ENCODE measurements at regions not wholly inside any gene's neighbourhood (a gene's known extent, or its start where the extent isn't known, plus 50 kb on each side); places are given as distances from the start of the nearest gene placed in this dataset.
A peak's percentile ranks its signal among the peaks of the same experiment; 100 is the strongest.

DNA sequence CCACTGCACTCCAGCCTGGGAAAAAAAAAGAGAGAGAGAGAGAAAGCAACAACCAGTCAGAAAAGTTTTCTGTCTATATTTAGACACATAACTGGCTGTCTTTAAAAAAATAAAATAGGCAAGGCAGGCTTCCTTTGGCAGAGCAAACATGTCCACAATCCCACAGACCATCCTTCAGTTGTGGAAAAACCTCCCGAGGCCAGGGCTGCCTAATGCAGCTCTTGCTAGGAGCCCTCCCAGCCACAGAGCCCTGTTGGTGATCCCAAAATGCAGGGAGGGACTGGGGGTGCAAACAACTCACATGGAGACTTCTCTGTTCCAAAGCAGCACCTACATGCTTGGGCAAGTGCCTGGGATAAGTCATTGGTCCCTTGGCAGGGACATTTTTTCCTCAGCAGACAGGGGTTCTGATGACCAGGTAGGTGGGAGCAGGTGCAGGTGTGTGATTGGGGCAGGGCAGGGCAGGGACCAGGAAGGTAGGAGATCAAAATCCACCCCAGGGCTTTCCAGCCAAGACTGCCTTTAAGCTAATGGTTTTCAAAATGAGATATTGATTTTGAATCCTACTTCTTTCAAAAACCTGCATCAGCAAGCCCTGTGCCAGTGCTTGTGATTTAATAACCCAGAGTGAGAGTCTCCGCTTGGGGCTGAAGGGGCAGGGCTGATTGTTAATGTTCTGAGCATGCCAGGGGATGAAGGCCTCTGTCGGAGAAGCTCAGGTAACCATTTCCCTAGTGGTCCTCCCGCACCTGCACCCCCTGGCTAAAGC is 178.5 kb downstream of the USP12 start:
- intact Hi-C loops (cut with DNase I), result loop anchor here (2.0 to 5.0 kb wide), 3 partner anchors 44 to 362 kb away; partner anchors contain the start of gene USP12 (in 1 of the 2)
- H3K27ac ChIP-seq (ENCODE audit: low read depth in 1 of 2, low read length in 2 of 2), result no peak overlapping the region
- 62 to 63% methylated on average over 4 of the region's 4 CpGs for WGBS, 2 donors

DNA sequence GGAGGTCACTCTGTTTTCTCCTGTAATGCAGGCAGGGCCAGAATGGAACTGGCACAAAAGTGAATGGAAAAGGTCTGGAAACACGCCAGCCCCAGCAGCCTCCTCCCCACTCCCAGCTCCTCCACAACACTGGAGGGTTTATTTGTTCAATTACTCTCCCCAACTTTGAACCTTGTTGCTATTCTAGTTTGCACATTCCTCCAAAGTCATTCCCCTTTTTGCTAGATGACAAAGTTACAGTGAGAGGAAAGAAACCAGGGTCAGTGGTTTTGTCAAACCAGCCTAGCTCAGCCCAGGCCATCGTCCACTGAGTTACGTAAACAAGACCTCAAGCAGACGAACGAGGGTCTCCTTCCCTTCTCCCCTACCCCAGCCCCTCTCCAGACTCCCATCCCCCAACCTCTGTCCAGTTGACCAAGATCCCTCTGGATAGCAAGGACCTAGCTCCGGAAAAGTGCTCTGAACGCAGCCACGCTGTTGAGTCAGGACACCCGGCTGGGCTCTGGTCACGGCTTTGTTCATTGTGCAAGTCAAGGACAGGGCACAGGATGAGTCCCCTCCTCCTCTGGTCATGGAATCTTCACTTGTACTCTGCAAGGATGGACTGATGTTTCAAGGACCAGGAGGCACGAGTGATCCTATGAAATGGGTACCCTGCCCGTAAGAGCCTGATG is 180.0 kb downstream of the USP12 start:
- Histone ChIP-seq H3K9me3 (ENCODE audit: control insufficient read depth, low read length) (no peaks in the 10 kb centered on the region), H3K36me3 (ENCODE audit: control insufficient read depth in 1 of 2, insufficient read depth in 2 of 2, low read length in 1 of 2) (no peaks in the 10 kb centered on the region), H3K4me1 (ENCODE audit: control insufficient read depth in 1 of 2, insufficient read depth in 2 of 2, low read length in 2 of 2) (no peaks in the 10 kb centered on the region), H3K27ac (ENCODE audit: low read depth in 1 of 2, low read length in 2 of 2) (no peak overlapping the region), H3K4me3 (ENCODE audit: low read length in 2 of 2) (no peak overlapping the region), H3K27me3 (ENCODE audit: control insufficient read depth in 1 of 2, insufficient read depth in 2 of 2, low read length in 1 of 2) (no peaks in the 10 kb centered on the region)
- no peak for ATAC-seq (ENCODE audit: low FRiP score)
- 67 to 75% methylated on average over 12 of the region's 12 CpGs for WGBS, 2 donors
- DNase-seq, result peak in 1 of 2 donors; percentile 83
- intact Hi-C loops (cut with DNase I), result loop anchor here (2.0 to 5.0 kb wide), 3 partner anchors 46 to 363 kb away; partner anchors contain the start of gene USP12 (in 1 of the 2)

More for the DNA sequence above, 178.5 kb downstream of the USP12 start:
- Histone ChIP-seq H3K27me3 (ENCODE audit: control insufficient read depth in 1 of 2, insufficient read depth in 2 of 2, low read length in 1 of 2) (no peaks in the 10 kb centered on the region), H3K4me3 (ENCODE audit: low read length in 2 of 2) (no peak overlapping the region), H3K36me3 (ENCODE audit: control insufficient read depth in 1 of 2, insufficient read depth in 2 of 2, low read length in 1 of 2) (no peaks in the 10 kb centered on the region), H3K9me3 (ENCODE audit: control insufficient read depth, low read length) (no peaks in the 10 kb centered on the region), H3K4me1 (ENCODE audit: control insufficient read depth in 1 of 2, insufficient read depth in 2 of 2, low read length in 2 of 2) (no peaks in the 10 kb centered on the region)
- DNase-seq, result no peak
- no peak for ATAC-seq (ENCODE audit: low FRiP score)

DNA sequence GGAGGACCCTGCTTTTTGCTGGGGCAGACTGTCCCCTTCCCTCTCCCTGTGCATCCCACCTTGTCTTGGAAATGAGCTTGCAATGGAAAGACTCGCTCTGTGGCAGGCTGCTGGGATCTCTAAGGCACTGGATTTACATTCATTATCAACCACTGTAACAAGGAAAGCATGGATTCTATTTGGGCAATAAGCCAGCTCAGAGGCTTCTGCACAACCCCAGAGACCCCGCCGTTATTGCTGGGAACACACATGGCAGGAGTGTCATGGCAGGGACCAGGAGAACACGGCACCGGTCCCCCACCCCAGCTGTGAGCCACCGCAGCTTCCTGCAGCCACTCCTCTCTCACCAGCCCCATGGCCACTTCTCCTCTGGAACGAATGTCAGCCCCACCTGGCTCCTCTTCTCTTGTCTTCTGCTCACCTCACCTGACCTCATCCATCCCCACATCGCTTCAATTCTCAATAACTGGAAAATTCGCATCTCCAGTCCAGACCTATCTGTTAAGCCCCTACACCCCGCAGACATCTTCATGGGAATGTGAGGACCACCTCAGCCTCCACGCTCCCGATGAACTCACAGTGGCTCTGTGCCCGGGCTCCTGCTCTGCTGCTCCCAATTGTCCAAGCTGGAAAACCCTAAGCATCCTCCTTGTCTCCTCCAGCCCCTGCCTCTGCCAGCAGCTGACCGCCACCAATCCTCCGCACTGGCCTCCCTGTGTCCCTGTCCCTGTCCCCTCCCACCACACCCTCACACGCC is 181.5 kb downstream of the USP12 start:
- 84 to 88% methylated on average over 16 of the region's 16 CpGs for WGBS, 2 donors
- Histone ChIP-seq H3K9me3 (ENCODE audit: control insufficient read depth, low read length) (no peaks in the 10 kb centered on the region), H3K27ac (ENCODE audit: low read depth in 1 of 2, low read length in 2 of 2) (no peak overlapping the region), H3K27me3 (ENCODE audit: control insufficient read depth in 1 of 2, insufficient read depth in 2 of 2, low read length in 1 of 2) (no peaks in the 10 kb centered on the region), H3K4me3 (ENCODE audit: low read length in 2 of 2) (no peak overlapping the region), H3K36me3 (ENCODE audit: control insufficient read depth in 1 of 2, insufficient read depth in 2 of 2, low read length in 1 of 2) (no peaks in the 10 kb centered on the region), H3K4me1 (ENCODE audit: control insufficient read depth in 1 of 2, insufficient read depth in 2 of 2, low read length in 2 of 2) (no peaks in the 10 kb centered on the region)
- DNase-seq, result no peak
- no peak for ATAC-seq (ENCODE audit: low FRiP score)
- intact Hi-C loops (cut with DNase I), result loop anchor here (5.0 to 10.0 kb wide), 4 partner anchors 47 to 995 kb away; partner anchors contain the start of genes URAD (in 1 of the 2) and USP12 (in 1 of the 2)

DNA sequence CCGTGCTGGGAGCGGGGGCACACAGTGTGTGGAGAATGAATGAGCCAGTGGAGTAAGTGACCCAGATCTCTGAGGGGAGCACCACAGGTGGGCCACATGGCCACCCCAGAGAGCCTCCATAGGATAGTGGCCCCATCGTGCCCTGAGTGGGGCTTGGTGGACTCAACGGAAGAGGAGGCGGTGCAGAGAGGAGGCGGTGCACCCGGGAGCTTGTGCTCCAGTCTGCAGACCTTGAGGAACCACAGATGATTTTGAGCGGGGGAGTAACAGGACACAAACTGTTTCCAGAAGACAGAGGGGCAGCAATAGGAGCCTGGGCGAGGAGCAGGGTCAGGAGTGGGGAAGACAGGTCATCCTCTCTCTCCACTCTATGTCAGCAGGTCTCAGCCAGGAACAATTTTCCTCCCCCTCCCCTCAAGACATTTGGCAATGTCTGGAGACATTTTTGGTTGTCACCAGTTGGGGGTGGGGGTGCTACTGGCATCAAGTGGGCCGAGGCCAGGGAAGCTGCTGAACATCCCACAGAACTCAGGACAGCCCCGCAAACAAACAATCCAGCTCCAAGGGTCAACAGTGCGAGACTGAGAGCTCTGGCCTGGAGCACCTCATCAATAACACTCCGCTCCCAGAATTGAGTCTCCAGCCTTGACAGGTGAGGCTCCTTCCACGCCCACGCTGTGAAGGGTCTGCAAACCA is 182.2 kb downstream of the USP12 start:
- no peaks in the 10 kb centered on the region for H3K9me3 ChIP-seq (ENCODE audit: control insufficient read depth, low read length)
- H3K27ac ChIP-seq (ENCODE audit: low read depth in 1 of 2, low read length in 2 of 2), result no peak overlapping the region
- no peak for DNase-seq
- no peak overlapping the region for H3K4me3 ChIP-seq (ENCODE audit: low read length in 2 of 2)
- no peaks in the 10 kb centered on the region for H3K27me3 ChIP-seq (ENCODE audit: control insufficient read depth in 1 of 2, insufficient read depth in 2 of 2, low read length in 1 of 2)
- no peaks in the 10 kb centered on the region for H3K36me3 ChIP-seq (ENCODE audit: control insufficient read depth in 1 of 2, insufficient read depth in 2 of 2, low read length in 1 of 2)
- no peaks in the 10 kb centered on the region for H3K4me1 ChIP-seq (ENCODE audit: control insufficient read depth in 1 of 2, insufficient read depth in 2 of 2, low read length in 2 of 2)
- 80 to 85% methylated on average over 15 of the region's 15 CpGs for WGBS, 2 donors
- ATAC-seq (ENCODE audit: low FRiP score), result no peak
- intact Hi-C loops (cut with DNase I), result loop anchor here (5.0 to 10.0 kb wide), 2 partner anchors 293 to 995 kb away; partner anchors contain the start of gene URAD (in 1 of the 2)

DNA sequence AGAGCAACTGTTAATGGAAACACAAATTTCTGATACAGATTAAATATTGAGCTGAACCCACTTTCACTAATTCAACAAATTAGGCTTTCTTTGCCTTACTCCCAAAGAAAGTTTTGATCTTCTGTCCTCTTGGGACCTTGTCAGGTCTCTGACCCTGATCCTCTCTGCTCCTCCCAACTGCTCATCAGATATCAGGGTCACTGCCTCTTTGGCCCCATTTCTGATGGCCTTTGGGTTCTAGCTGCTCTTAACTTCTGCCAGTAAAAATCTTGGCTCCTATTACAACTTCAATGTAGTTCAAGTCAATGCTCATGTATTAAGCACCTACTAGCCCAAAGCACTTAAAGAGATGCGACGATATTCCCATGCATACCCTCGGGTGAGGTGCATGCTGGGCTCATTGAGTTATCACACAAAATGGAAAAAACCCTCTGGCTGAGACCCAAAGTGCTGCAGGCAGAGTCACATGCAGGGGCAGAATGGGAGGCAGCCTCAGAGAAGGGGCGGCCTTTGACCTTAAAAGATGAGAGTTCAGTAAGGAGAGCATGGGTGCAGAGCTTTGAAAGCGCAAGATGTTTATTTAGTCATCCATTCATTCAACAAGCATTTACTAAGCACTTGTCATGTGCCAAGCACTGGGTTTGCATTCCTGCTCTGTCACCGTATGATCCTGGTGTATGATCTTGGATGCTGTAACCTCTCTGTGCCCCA is 183.4 kb downstream of the USP12 start:
- Histone ChIP-seq H3K4me1 (ENCODE audit: control insufficient read depth in 1 of 2, insufficient read depth in 2 of 2, low read length in 2 of 2) (no peaks in the 10 kb centered on the region), H3K27me3 (ENCODE audit: control insufficient read depth in 1 of 2, insufficient read depth in 2 of 2, low read length in 1 of 2) (no peaks in the 10 kb centered on the region), H3K36me3 (ENCODE audit: control insufficient read depth in 1 of 2, insufficient read depth in 2 of 2, low read length in 1 of 2) (no peaks in the 10 kb centered on the region), H3K4me3 (ENCODE audit: low read length in 2 of 2) (no peak overlapping the region), H3K9me3 (ENCODE audit: control insufficient read depth, low read length) (no peaks in the 10 kb centered on the region), H3K27ac (ENCODE audit: low read depth in 1 of 2, low read length in 2 of 2) (no peak overlapping the region)
- WGBS, 2 donors, result 88 to 90% methylated on average over 6 of the region's 6 CpGs
- intact Hi-C loops (cut with DNase I), result loop anchor here (5.0 to 10.0 kb wide), 2 partner anchors 294 to 997 kb away; partner anchors contain the start of gene URAD (in 1 of the 2)
- DNase-seq, result no peak
- no peak for ATAC-seq (ENCODE audit: low FRiP score)

DNA sequence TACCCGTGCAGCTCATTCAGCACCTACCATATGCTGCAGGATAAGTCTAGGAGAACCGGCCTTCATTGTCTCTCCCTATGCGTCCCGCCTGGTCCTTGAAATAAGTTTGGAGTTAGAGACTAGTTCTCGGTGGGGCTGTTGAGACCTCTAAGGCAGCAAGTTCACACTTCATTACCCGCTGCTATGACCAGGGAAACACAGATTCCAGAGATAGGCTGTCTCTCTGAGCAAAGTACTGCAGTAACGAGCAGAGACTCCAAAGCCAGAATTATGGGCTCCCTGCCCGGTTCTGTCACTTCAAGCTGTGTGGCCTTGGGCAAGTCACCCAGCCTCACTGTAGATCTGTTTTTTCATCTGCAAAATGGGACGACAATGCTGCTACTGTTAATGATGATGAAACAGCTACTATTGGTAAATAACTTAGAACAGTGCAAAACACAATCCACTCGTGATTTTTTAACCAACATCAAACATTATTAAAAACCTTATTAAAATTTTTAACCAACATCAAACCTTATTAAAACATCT is 184.1 kb downstream of the USP12 start:
- WGBS, 2 donors, result 70 to 85% methylated on average over 10 of the region's 10 CpGs
- Histone ChIP-seq H3K36me3 (ENCODE audit: control insufficient read depth in 1 of 2, insufficient read depth in 2 of 2, low read length in 1 of 2) (no peaks in the 10 kb centered on the region), H3K9me3 (ENCODE audit: control insufficient read depth, low read length) (no peaks in the 10 kb centered on the region), H3K27ac (ENCODE audit: low read depth in 1 of 2, low read length in 2 of 2) (no peak overlapping the region), H3K4me3 (ENCODE audit: low read length in 2 of 2) (no peak overlapping the region), H3K4me1 (ENCODE audit: control insufficient read depth in 1 of 2, insufficient read depth in 2 of 2, low read length in 2 of 2) (no peaks in the 10 kb centered on the region), H3K27me3 (ENCODE audit: control insufficient read depth in 1 of 2, insufficient read depth in 2 of 2, low read length in 1 of 2) (no peaks in the 10 kb centered on the region)
- intact Hi-C loops (cut with DNase I), result loop anchor here (5.0 to 10.0 kb wide), 2 partner anchors 295 to 997 kb away; partner anchors contain the start of gene URAD (in 1 of the 2)
- DNase-seq (no peak), ATAC-seq (ENCODE audit: low FRiP score) (no peak)

DNA sequence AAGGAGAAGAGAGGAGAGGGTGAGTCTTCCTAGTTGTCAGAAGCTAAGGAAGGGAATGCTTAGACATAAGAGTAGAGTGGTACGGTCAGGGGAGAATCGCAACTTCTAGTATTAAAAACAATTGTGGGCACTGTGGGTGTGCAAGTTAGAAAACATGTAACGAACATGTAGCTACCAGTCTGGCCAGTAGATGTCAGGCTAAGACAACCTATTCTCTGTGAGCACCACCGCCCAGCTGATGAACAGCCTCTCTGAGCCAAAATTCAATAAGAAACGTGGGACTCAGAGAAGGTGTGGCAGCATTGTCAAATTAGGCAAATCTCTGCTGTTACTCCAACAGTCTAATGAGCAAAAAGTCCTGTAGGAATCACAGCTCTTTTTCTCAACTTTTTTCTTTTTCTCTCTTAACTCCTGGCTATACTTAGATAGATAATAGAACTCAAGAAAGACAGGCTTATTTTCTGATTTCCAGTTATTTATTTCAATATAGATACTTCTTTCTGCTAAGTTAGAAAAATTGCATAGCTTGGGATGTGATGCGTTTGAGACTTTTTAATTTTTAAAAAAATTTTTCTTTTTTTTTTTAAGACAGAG is 186.2 kb downstream of the USP12 start:
- WGBS, 2 donors, result 5 to 6% methylated on average over 6 of the region's 6 CpGs
- Histone ChIP-seq H3K4me3 (ENCODE audit: low read length in 2 of 2) (no peak overlapping the region), H3K27ac (ENCODE audit: low read depth in 1 of 2, low read length in 2 of 2) (no peak overlapping the region), H3K27me3 (ENCODE audit: control insufficient read depth in 1 of 2, insufficient read depth in 2 of 2, low read length in 1 of 2) (no peaks in the 10 kb centered on the region), H3K4me1 (ENCODE audit: control insufficient read depth in 1 of 2, insufficient read depth in 2 of 2, low read length in 2 of 2) (no peaks in the 10 kb centered on the region), H3K36me3 (ENCODE audit: control insufficient read depth in 1 of 2, insufficient read depth in 2 of 2, low read length in 1 of 2) (no peaks in the 10 kb centered on the region), H3K9me3 (ENCODE audit: control insufficient read depth, low read length) (no peaks in the 10 kb centered on the region)
- ATAC-seq (ENCODE audit: low FRiP score), result peak; percentile 89
- intact Hi-C loops (cut with DNase I), result loop anchor here (1.0 to 10.0 kb wide), 4 partner anchors 297 to 999 kb away; partner anchors contain the start of gene URAD (in 1 of the 2)
- DNase-seq, result no peak

Data from aorta (tissue), 5 donors.